Tibial nerve (tissue), 4 donors: ENCODE measurements at regions not wholly inside any gene's neighbourhood (a gene's known extent, or its start where the extent isn't known, plus 50 kb on each side); places are given as distances from the start of the nearest gene placed in this dataset.

Source experiments
- DNase-seq, 2 donors: peaks; one replicate each; pipeline ENCODE4 v3.0.0-alpha.2; 2019; ENCODE audit warnings: low spot score in 2 of 2
- H3K27ac ChIP-seq, 4 donors: fragments of 200-600 bp; sonication (generic) in 3 of 4; one replicate each; pipeline ENCODE4 v1.5.1; 2017 to 2019; ENCODE audit warnings: mild to moderate bottlenecking in 1 of 4
- H3K27me3 ChIP-seq, 2 donors: fragments of 200-600 bp; sonication (generic) in 1 of 2; one replicate each; pipeline versions ENCODE4 v1.5.1 to v1.6.0; 2017 to 2019
- H3K36me3 ChIP-seq, 3 donors: fragments of 200-600 bp; sonication (generic); one replicate each; pipeline ENCODE4 v1.5.1; 2018 to 2019
- H3K4me1 ChIP-seq, 4 donors: fragments of 200-600 bp; sonication (generic) in 3 of 4; one replicate each; pipeline ENCODE4 v1.5.1; 2017 to 2019
- H3K4me3 ChIP-seq, 4 donors: fragments of 200-600 bp; sonication (generic) in 3 of 4; one replicate each; pipeline ENCODE4 v1.5.1; 2017 to 2019; ENCODE audit warnings: mild to moderate bottlenecking in 1 of 4, moderate library complexity in 1 of 4
- H3K9me3 ChIP-seq, 4 donors: fragments of 200-600 bp; sonication (generic) in 3 of 4; one replicate each; pipeline ENCODE4 v1.5.1; 2017 to 2019
- EP300 ChIP-seq, 2 donors: sonication (generic); formaldehyde crosslinking; IDR thresholded peaks; one replicate each; pipeline ENCODE4 v1.6.1; 2017; ENCODE audit warnings: antibody characterized with exemption in 2 of 2, mild to moderate bottlenecking in 1 of 2
- POLR2A ChIP-seq, 2 donors: fragments of 450-650 bp; IDR thresholded peaks; one replicate each; pipeline ENCODE4 v1.6.1; 2017; ENCODE audit warnings: antibody characterized with exemption in 2 of 2, mild to moderate bottlenecking in 2 of 2, moderate library complexity in 2 of 2
- WGBS, 2 donors: methylation state at CpG; one replicate each; pipeline ENCODE4 v1.1.5; 2018; 5-methylcytosine and 5-hydroxymethylcytosine counted together
- TF ChIP-seq, protein P1 (sequence below), 5 experiments: fragments of 200-600 bp in 3 of 5; fragments of 450-650 bp in 2 of 5; sonication (generic) in 3 of 5; IDR thresholded peaks; one replicate each; pipeline ENCODE4 v1.5.1; 2016 to 2019; ENCODE audit warnings: antibody characterized with exemption in 5 of 5, mild to moderate bottlenecking in 3 of 5, moderate library complexity in 2 of 5

DNA sequence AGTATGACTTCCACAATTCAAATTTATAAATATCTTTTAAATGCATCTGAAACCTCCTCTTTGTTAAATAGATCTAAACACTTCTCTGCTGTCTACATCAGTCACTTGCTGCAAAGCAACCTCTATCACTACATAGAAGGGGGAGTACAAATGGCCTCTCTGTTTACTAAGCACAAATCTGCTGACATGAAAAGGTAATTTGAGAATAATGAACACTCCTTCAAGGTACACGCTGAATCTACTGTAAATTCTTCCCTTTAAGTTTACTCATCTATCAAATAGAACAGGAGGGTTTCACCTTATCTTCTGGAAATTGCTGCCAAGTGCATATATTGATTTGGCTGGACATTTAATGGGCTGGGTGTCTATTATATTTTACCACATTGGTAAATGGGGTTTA, 879.6 kb downstream of the SUCLG1 start:
- Histone ChIP-seq H3K36me3 (no peaks in the 10 kb centered on the region), H3K9me3 (no peaks in the 10 kb centered on the region), H3K4me3 (no peak overlapping the region), H3K27ac (no peak overlapping the region), H3K27me3 (no peaks in the 10 kb centered on the region), H3K4me1 (no peaks in the 10 kb centered on the region)
- no peak for DNase-seq
- 65 to 71% methylated on average over 1 of the region's 1 CpG for WGBS, 2 donors
- TF ChIP-seq POLR2A (IDR thresholded peaks at IDR 0.05) (no peak), EP300 (IDR thresholded peaks at IDR 0.05) (no peak)
- TF ChIP-seq, protein P1, sequence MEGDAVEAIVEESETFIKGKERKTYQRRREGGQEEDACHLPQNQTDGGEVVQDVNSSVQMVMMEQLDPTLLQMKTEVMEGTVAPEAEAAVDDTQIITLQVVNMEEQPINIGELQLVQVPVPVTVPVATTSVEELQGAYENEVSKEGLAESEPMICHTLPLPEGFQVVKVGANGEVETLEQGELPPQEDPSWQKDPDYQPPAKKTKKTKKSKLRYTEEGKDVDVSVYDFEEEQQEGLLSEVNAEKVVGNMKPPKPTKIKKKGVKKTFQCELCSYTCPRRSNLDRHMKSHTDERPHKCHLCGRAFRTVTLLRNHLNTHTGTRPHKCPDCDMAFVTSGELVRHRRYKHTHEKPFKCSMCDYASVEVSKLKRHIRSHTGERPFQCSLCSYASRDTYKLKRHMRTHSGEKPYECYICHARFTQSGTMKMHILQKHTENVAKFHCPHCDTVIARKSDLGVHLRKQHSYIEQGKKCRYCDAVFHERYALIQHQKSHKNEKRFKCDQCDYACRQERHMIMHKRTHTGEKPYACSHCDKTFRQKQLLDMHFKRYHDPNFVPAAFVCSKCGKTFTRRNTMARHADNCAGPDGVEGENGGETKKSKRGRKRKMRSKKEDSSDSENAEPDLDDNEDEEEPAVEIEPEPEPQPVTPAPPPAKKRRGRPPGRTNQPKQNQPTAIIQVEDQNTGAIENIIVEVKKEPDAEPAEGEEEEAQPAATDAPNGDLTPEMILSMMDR (IDR thresholded peaks at IDR 0.05): no peak

DNA sequence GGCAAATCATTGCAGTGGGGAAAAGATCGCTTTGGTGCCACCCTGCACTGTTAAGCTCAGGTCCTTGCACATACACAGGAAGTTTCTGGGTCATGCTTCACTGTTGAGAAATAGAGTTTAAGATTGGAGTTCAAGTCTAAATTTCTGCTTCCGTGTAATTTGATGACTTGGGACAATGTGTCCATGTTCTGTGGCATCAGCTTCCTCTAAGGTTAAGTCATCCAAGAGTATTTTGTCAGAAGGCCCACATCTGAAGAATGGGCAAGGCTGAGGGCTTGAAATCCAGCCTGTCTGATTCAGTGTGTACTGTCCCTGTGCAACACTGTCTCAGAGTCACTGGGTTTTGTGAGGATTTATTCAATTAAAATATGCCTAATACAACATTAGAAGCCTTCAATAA, 880.7 kb downstream of the SUCLG1 start:
- TF ChIP-seq EP300 (IDR thresholded peaks at IDR 0.05): no peak
- TF ChIP-seq, protein P1 (IDR thresholded peaks at IDR 0.05): no peak
- no peak for TF ChIP-seq POLR2A (IDR thresholded peaks at IDR 0.05)
- no peak overlapping the region for H3K4me3 ChIP-seq
- H3K27ac ChIP-seq: no peak overlapping the region
- WGBS, 2 donors: 60 to 68% methylated on average over 2 of the region's 2 CpGs
- H3K4me1 ChIP-seq: no peaks in the 10 kb centered on the region
- DNase-seq: no peak
- no peaks in the 10 kb centered on the region for H3K36me3 ChIP-seq
- H3K27me3 ChIP-seq: no peaks in the 10 kb centered on the region
- H3K9me3 ChIP-seq: no peaks in the 10 kb centered on the region

DNA sequence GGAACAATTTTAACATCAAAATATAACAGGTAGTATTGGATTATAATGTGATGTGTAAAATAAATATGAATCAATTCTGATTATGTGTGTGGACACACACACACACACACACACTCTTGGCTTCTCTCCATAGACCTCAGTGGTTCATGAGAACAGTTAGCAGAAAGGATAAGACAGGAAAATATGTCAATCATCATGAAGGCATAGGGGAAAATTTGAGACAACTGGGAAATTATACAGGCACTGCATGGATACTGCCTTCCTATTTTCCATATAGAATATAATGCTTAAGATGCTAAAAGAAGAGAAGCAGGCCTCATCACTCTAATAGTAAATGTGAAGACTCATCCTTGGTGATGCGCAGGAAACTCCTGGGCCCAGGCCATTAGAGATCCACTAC, 884.5 kb downstream of the SUCLG1 start:
- Histone ChIP-seq H3K4me1 (no peaks in the 10 kb centered on the region), H3K27ac (no peak overlapping the region), H3K27me3 (no peaks in the 10 kb centered on the region), H3K36me3 (no peaks in the 10 kb centered on the region), H3K4me3 (no peak overlapping the region), H3K9me3 (no peaks in the 10 kb centered on the region)
- TF ChIP-seq EP300 (IDR thresholded peaks at IDR 0.05): no peak
- TF ChIP-seq POLR2A (IDR thresholded peaks at IDR 0.05): no peak
- TF ChIP-seq, protein P1 (IDR thresholded peaks at IDR 0.05): no peak
- no peak for DNase-seq
- 100% methylated on average over 1 of the region's 1 CpG for WGBS, 2 donors

DNA sequence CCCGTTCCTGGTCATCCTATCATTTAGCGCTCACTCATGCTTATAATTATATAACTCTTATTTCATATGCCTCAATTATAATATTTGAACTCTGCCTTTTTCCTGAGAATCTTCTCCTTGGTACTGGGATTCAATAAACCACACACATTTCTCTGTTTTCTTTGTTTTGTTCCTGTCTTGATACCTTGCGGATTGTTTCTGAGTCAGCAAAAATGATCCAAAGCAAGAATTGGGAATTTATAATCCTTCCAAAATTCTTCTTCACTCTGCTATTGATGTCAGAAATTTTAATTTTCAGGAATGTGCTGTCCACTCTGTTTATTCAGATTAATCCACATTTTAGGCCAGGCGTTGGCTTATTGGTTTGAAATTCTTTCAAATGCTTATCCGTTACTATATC, 886.0 kb downstream of the SUCLG1 start:
- no peaks in the 10 kb centered on the region for H3K4me1 ChIP-seq
- H3K9me3 ChIP-seq: no peaks in the 10 kb centered on the region
- no peaks in the 10 kb centered on the region for H3K36me3 ChIP-seq
- no peak for DNase-seq
- no peak overlapping the region for H3K27ac ChIP-seq
- no peaks in the 10 kb centered on the region for H3K27me3 ChIP-seq
- TF ChIP-seq, protein P1 (IDR thresholded peaks at IDR 0.05): no peak
- TF ChIP-seq EP300 (IDR thresholded peaks at IDR 0.05) (no peak), POLR2A (IDR thresholded peaks at IDR 0.05) (no peak)
- 93 to 94% methylated on average over 5 of the region's 5 CpGs for WGBS, 2 donors
- no peak overlapping the region for H3K4me3 ChIP-seq

DNA sequence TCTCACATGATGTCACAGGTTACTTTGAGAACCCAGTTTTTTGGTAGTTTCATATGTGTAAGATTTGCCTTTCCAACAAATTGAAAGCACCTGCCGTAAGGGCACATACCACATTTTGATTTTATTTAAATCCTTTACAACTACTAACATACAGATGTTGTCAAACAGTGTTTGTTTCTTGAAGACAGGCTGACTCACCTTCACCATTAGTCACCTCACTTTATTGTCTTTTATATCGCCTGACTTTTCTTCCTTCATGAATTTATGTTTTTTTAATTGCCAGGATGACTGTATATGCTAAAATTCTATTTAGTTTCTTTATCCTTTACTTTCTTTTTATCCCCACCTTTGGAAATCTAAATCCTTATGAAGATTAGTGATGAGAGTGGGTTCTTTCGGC, 886.7 kb downstream of the SUCLG1 start:
- no peaks in the 10 kb centered on the region for H3K4me1 ChIP-seq
- H3K36me3 ChIP-seq: no peaks in the 10 kb centered on the region
- TF ChIP-seq, protein P1 (IDR thresholded peaks at IDR 0.05): no peak
- TF ChIP-seq POLR2A (IDR thresholded peaks at IDR 0.05): no peak
- TF ChIP-seq EP300 (IDR thresholded peaks at IDR 0.05): no peak
- H3K27ac ChIP-seq: no peak overlapping the region
- DNase-seq: no peak
- WGBS, 2 donors: 91 to 93% methylated on average over 3 of the region's 3 CpGs
- no peaks in the 10 kb centered on the region for H3K9me3 ChIP-seq
- H3K27me3 ChIP-seq: no peaks in the 10 kb centered on the region
- no peak overlapping the region for H3K4me3 ChIP-seq
